Fibroblast of lung (primary cell): ENCODE measurements at regions not wholly inside any gene's neighbourhood (a gene's known extent, or its start where the extent isn't known, plus 50 kb on each side); places are given as distances from the start of the nearest gene placed in this dataset.

Source experiments
- DNase-seq, 2 donors: peaks; one replicate each; pipeline versions ENCODE4 v3.0.0 to v3.0.0-alpha.2; 2010; ENCODE audit warnings: low read depth in 2 of 2
- H2AFZ ChIP-seq: 2 replicates; pipeline ENCODE4 v1.5.1; 2012; ENCODE audit warnings: low read length, control low read depth, inconsistent platforms
- H3K27ac ChIP-seq: 2 replicates; pipeline ENCODE4 v1.5.1; 2011; ENCODE audit warnings: low read length, control low read depth; ENCODE audit not compliant: insufficient read depth
- H3K27me3 ChIP-seq: 2 replicates; pipeline ENCODE4 v1.5.1; 2011; ENCODE audit warnings: mild to moderate bottlenecking, low read length; ENCODE audit not compliant: control insufficient read depth, insufficient read depth
- H3K36me3 ChIP-seq: 2 replicates; pipeline ENCODE4 v1.5.1; 2011; ENCODE audit warnings: low read length; ENCODE audit not compliant: control insufficient read depth, insufficient read depth
- H3K4me1 ChIP-seq: 2 replicates; pipeline ENCODE4 v1.5.1; 2011; ENCODE audit warnings: low read length; ENCODE audit not compliant: control insufficient read depth, insufficient read depth; ENCODE audit errors: extremely low read depth
- H3K4me2 ChIP-seq: 2 replicates; pipeline ENCODE4 v1.5.1; 2011; ENCODE audit warnings: low read length, control low read depth; ENCODE audit not compliant: insufficient read depth; ENCODE audit errors: extremely low read depth
- H3K4me3 ChIP-seq, 4 experiments: fragments of 200-600 bp in 1 of 4; sonication (generic) in 1 of 4; replicated peaks in 1 of 4; 2 replicates each; pipeline ENCODE4 v1.5.1; 2011 to 2016; ENCODE audit warnings: low read length in 4 of 4, low read depth in 3 of 4, mild to moderate bottlenecking in 3 of 4, control low read depth in 2 of 4, inconsistent platforms in 1 of 4, mixed read lengths in 1 of 4; ENCODE audit not compliant: insufficient read depth in 1 of 4; ENCODE audit errors: control extremely low read depth in 1 of 4
- H3K79me2 ChIP-seq: 2 replicates; pipeline ENCODE4 v1.5.1; 2012; ENCODE audit warnings: mild to moderate bottlenecking, low read length, inconsistent platforms; ENCODE audit not compliant: control insufficient read depth, insufficient read depth
- H3K9ac ChIP-seq: 2 replicates; pipeline ENCODE4 v1.5.1; 2011; ENCODE audit warnings: mild to moderate bottlenecking, low read length, control low read depth; ENCODE audit not compliant: insufficient read depth
- H3K9me3 ChIP-seq: 2 replicates; pipeline ENCODE4 v1.5.1; 2012; ENCODE audit warnings: low read depth, low read length; ENCODE audit not compliant: control insufficient read depth, insufficient read depth
- H4K20me1 ChIP-seq: 2 replicates; pipeline ENCODE4 v1.5.1; 2011; ENCODE audit warnings: low read length; ENCODE audit not compliant: control insufficient read depth, insufficient read depth; ENCODE audit errors: extremely low read depth
- CTCF ChIP-seq, 2 donors: IDR thresholded peaks in 1 of 2; conservative IDR thresholded peaks in 1 of 2; 1 replicate in 1 of 2; 2 replicates in 1 of 2; pipeline ENCODE4 v1.5.1; 2011 to 2012; ENCODE audit warnings: low read length in 2 of 2, control low read depth in 1 of 2, inconsistent platforms in 1 of 2, low read depth in 1 of 2, mild to moderate bottlenecking in 1 of 2
- EZH2 ChIP-seq: IDR thresholded peaks from 2 replicates; pipeline ENCODE4 v1.5.1; 2012; ENCODE audit warnings: low read length, control low read depth, mild to moderate bottlenecking; ENCODE audit errors: missing control alignments

- no peak overlapping the region for H3K27ac ChIP-seq
- no peak overlapping the region for H3K9ac ChIP-seq
- peak in 1 of 2 donors; percentile 53 for DNase-seq
- H4K20me1 ChIP-seq: no peaks in the 10 kb centered on the region
- H3K79me2 ChIP-seq: no peaks in the 10 kb centered on the region
- H3K9me3 ChIP-seq: no peaks in the 10 kb centered on the region
- no peak for TF ChIP-seq EZH2
- TF ChIP-seq CTCF (conservative IDR thresholded peaks at IDR 0.05 in 1 of 2, IDR thresholded peaks at IDR 0.05 in 1 of 2; ENCODE audit: low read depth in 1 of 2, low read length in 2 of 2): no peak
- no peaks in the 10 kb centered on the region for H3K27me3 ChIP-seq
- H3K36me3 ChIP-seq: no peaks in the 10 kb centered on the region
- no peak overlapping the region for H2AFZ ChIP-seq
- no peak overlapping the region for H3K4me2 ChIP-seq
- H3K4me3 ChIP-seq: no peak overlapping the region
- peaks cover 2% of the 10 kb centered on the region for H3K4me1 ChIP-seq
Measured at GRCh38 chr5:120808606-120809005, 344.5 kb downstream of the PRR16 start.

DNA sequence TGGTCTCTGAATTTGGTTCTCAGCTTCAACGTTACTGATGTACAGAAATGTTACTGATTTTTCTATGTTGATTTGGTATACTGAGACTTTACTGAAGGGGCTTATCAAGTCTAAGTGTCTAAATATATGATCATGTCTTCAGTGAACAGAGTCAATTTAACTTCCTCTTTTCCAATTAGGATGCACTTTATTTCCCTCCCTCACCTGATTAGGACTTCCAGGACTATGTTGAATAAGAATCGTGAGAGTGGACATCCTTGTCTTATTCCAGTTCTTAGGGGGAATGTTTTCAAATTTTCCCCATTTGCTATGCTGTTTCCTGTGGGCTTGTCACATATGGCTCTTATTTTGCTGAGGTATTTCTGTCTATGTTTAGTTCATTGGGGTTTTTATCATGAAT, 349.5 kb downstream of the PRR16 start:
- Histone ChIP-seq H3K9me3 (no peaks in the 10 kb centered on the region), H3K4me1 (peaks cover 2% of the 10 kb centered on the region), H3K4me2 (no peak overlapping the region), H3K9ac (no peak overlapping the region), H4K20me1 (no peaks in the 10 kb centered on the region), H3K36me3 (no peaks in the 10 kb centered on the region), H2AFZ (no peak overlapping the region), H3K27me3 (no peaks in the 10 kb centered on the region), H3K27ac (no peak overlapping the region), H3K4me3 (no peak overlapping the region), H3K79me2 (no peaks in the 10 kb centered on the region)
- TF ChIP-seq EZH2 (no peak), CTCF (conservative IDR thresholded peaks at IDR 0.05 in 1 of 2, IDR thresholded peaks at IDR 0.05 in 1 of 2; ENCODE audit: low read depth in 1 of 2, low read length in 2 of 2) (no peak)
- no peak for DNase-seq

DNA sequence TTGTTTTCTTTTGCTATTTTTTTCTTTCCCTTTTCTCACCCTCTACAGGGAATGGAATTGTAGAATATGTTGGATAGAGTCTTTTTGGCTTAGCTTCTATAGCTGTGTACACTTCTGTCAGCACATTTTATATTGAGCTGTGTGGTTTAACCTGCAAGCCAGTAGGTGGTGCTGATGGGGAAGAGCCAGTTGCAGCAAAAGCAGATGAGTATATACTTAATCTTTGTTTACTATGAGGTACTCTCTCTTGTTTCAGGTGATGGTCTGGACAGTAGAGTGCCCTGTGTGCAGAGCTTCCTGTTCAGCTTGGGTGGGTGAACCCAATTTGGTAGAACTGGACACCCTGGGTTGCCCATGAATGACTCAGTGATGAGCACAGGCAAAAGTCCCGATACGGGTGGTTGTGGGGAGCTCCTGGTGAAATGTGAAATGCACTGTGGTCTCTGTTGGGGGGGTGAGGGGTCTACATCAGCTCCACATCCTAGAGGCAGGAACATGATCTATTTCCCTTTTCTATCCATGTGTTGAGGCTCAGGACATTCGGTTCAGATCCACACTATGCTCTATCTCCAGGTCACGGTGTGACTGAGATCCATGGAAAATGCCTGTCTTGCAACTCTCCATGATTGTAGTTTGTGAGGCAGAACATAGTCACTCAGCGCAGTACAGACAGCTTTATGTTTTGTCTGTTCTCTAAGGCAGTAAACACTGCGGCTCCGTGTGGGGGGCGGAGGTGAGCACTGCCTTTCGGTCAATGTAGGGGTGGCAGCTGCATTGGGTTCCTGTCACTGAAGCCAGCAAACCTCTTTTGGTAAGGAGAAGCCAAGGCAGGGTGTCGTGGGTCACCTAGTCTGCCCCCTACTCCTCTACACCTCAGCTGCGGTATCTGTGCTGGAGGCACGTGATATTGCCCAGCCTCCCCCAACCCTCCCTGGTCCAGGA, 353.2 kb downstream of the PRR16 start:
- DNase-seq: peak; percentile 27 to 51
- no peak for TF ChIP-seq EZH2
- peak; percentile 45 to 75 for TF ChIP-seq CTCF (conservative IDR thresholded peaks at IDR 0.05 in 1 of 2, IDR thresholded peaks at IDR 0.05 in 1 of 2; ENCODE audit: low read depth in 1 of 2, low read length in 2 of 2)
- H3K27me3 ChIP-seq: no peaks in the 10 kb centered on the region
- no peaks in the 10 kb centered on the region for H3K79me2 ChIP-seq
- no peaks in the 10 kb centered on the region for H3K36me3 ChIP-seq
- no peak overlapping the region for H2AFZ ChIP-seq
- H3K9me3 ChIP-seq: no peaks in the 10 kb centered on the region
- no peak overlapping the region for H3K9ac ChIP-seq
- H4K20me1 ChIP-seq: no peaks in the 10 kb centered on the region
- H3K4me1 ChIP-seq: no peaks in the 10 kb centered on the region
- H3K4me3 ChIP-seq: no peak overlapping the region
- H3K27ac ChIP-seq: no peak overlapping the region
- H3K4me2 ChIP-seq: no peak overlapping the region
